CD4-positive, alpha-beta T cell treated with Interleukin-15 for 4 hours (primary cell): ENCODE measurements at regions not wholly inside any gene's neighbourhood (a gene's known extent, or its start where the extent isn't known, plus 50 kb on each side); places are given as distances from the start of the nearest gene placed in this dataset.

Source experiments
- DNase-seq: peaks from one replicate; pipeline ENCODE4 v3.0.0-alpha.2; 2020; ENCODE audit warnings: low spot score

DNA sequence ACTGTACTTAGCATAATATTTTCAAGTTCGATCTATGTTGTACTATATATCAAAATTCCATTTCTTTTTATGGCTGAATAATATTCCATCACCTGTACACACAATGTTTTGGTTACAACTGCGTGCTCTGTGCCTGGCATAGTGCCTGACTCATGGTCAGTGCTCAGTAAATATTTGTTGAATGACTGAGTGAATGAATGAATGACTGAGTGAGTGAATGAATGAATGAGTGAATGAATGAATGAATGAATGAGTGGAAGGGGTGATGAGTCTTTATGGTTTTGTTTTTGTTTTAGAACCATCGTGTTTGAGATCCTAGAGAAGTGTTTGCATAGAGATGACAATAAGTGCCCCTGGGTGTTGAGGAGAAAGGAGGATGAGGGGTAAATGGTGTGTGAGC is 155.3 kb downstream of the MRM1 start:
- DNase-seq, result no peak

DNA sequence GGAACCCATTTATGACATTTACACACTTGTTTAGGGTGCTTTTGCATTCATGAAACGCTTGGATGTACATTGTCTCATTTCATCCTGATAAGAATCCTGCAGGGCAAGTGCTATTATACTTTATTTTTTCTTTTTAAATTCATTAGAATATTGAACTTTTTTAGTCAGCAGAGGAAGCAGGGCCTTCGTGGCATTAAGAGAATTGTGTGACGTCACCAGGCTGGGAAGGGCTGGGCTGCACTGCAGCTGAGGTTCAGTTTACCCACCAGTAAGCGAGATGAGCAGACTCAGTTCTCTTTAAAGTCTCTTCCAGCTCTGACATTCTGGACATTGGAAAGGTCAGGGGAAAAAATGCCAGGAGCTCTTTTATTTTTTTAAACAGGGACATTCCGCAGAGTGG is 159.0 kb downstream of the MRM1 start:
- DNase-seq, result no peak

DNA sequence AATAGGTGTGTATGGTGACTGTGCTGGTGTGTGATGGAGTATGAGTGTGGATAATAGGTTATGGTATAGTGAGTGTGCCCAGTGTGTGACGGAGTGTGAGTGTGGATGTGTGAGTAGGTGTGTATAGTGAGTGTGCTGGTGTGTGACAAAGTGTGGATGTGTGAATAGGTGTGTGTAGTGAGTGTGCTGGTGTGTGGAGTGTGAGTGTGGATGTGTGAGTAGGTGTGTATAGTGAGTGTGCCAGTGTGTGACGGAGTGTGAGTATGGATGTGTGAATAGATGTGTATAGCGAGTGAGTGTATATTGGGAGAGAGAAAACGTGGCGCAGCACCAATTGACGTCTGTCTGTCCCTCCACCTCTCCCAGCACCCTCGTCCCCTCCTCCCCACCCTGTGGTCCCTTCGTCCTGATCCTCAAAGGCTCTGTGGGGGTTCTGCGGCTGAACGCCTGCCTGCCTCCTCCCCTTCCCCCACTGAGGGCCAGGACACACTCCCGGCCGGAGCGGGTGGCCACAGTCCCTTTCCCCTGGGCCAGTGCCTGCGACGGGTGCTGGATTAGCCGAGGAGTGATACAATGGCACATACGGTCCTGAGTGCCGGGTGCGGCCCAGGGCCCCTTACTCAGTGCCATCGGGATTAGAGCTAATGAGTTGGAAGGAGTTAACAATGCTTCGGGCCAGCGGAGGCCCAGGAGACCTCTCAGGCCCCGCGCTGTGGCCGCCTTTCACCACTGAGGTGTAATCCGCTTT is 160.0 kb downstream of the MRM1 start:
- no peak for DNase-seq

DNA sequence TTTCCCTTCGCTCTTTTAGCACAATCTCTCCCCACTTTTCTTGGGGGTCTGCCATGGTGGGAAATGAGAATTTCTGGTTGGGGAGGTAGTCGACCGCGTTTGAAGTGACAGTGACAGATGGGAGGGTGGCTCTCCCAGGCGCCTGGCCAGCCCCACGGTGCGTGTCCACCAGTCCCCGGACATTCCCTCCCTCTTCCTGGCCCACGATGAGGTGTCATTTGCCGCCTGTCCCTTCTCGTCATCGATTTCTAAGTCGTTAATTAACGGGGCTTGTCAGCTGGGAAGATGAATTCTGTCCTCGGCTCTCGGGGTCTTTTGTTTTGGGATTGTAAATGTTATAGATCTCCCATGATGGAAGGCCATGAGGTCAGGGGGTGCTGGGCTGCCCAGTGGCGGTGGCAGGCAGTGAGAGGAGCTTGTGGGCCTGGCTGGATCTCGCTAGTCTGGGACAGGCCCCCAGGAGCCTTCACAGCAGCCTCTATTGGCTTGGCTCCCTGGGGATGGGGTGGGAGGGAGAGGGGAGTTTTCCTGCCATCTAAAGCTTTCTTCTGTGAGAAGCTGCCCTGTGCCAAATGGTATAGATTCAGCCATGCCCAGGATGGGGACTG is 164.2 kb downstream of the MRM1 start:
- DNase-seq, result no peak

- DNase-seq, result no peak
Observed at GRCh38 chr17:36768394-36768793, 167.0 kb downstream of the MRM1 start.

- DNase-seq, result no peak
Observed at GRCh38 chr17:36773039-36773438, 164.2 kb upstream of the LHX1 start.

DNA sequence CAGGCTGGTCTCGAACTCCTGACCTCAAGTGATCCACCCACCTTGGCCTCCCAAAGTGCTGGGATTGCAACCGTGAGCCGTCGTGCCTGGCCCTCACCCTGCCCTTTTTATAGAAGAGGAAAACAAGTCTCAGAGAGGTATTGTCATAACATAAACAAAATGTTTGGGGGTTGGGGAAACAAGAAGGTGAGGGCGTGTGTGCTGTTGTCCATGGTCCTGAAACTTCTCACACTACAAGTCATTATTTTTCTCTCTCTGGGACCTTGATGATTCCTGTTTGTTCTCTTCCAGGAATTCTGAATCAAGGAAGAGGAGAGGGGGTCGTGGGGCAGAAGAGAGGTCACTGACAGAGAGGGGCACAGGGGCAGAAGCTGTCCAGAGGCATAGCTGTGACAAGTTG is 160.2 kb upstream of the LHX1 start:
- no peak for DNase-seq

DNA sequence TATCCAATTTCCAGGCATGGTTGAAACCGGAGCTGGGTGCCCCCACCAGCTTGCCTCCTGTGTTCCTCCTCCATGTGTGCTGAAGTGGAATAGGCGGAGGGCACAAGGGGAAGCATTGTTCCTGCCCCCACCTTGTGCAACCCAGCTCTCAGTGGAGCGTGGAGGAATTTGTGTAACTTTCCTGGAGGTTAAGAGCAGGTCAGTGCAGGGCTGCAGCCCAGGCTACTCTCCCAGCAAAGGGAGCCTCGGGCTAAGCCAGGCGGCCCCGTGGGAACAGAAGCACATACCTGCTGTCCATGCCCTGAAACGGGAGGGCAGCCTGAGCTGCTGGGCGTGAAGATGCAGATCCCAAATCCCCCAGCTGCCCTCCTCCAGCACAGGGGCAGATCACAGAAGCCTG is 158.8 kb upstream of the LHX1 start:
- DNase-seq, result no peak

- DNase-seq, result no peak
Observed at GRCh38 chr17:36779550-36779949, 157.7 kb upstream of the LHX1 start.

DNA sequence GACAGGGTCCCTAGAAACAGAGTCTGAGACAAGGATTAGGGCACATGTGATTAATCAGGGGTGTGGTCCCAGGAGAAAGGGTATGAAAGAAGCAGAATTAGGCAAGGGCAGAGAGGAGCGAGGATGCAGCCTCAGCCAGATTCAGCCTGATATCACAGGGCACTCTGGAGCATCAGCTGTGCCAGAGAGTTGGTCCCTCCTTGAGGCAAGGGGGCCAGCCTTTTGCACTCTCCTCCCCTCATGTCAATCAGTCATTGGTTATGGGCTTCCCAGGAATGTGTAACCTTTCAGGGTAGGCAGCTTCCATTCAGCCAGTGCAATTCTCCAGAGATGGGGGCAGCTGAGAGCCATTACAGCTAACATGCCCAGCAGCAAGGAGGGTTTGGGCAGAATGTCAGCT is 152.6 kb upstream of the LHX1 start:
- DNase-seq, result no peak

DNA sequence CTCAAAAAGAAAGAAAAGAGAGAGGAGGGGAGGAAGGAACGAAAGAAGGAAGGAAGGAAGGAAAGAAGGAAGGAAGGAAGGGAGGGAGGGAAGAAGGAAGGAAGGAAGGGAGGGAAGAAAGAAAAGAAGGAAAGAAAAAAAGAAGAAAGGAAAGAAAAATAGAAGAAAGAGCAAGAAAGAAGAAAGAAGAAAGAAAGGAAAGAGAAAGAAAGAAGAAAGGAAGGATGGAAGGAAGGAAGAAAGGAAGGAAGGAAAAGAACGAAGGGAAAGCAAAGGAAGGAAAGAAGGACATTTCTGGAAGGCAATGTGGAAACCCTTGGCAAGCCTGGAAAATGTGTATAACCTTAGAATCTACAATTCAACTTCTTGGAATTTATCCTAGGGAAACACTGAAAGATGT is 150.4 kb upstream of the LHX1 start:
- DNase-seq, result no peak

DNA sequence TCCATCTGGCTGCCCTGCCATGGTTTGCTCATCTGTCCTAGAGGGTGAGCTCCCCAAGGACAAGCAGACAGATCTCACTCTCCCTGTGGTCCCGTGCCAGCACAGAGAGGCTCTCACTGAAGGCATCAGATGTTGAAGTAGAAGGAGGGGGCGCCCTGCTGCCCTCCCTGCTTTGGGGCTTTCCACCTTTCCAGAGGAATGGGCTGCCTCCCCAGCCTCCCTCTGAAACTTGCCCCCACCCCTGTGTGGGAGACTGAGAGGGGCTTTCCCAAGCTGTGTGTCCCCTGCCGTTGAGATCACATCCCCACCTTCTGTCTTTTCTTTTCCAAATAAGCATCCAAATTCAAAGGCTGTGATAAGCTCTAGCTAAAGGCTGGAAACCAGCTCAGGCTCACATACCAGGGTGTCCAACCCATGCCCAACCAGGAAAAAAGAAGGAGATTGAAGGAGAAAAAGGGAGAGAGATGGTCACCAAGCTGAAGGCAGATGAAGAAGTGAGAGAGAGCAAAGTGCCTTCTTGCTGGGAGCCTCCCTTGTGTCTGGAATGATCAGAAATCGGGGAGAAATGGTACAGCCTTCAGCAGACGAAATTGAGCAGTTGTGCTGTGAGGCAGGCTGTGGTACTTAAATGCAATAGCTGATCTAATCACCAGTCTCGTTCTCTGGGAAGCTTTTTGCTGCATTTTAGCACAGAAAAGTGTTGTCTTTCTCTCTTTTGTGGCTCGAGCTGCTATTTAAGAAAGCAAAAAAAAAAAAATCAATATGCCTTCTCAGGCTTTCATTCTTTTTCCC is 145.9 kb upstream of the LHX1 start:
- no peak for DNase-seq

GRCh38 chr17:36791942-36792475 is 145.3 kb upstream of the LHX1 start:
- DNase-seq, result no peak

GRCh38 chr17:36792849-36793248 is 144.4 kb upstream of the LHX1 start:
- DNase-seq, result no peak

DNA sequence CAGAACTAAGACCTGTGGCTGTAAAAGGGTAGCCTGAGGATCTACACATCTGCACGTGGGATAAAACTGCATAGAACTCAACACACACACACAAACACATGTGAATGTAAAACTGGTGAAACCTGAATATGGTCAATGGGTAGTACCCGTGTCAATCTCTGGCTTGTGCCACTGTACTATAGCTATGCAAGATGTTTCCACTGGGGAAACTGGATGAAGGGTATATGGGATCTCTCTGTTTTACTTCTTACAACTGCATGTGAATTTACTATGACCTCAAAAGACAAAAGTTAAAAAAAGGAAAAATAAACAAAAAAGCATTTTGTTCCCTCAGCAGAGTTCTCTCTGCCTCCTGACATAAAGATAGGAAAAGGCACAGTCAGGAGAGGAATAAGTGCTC is 143.3 kb upstream of the LHX1 start:
- no peak for DNase-seq

GRCh38 chr17:36807496-36808179 is 129.6 kb upstream of the LHX1 start:
- DNase-seq, result no peak

GRCh38 chr17:36808180-36808661 is 129.1 kb upstream of the LHX1 start:
- no peak for DNase-seq

DNA sequence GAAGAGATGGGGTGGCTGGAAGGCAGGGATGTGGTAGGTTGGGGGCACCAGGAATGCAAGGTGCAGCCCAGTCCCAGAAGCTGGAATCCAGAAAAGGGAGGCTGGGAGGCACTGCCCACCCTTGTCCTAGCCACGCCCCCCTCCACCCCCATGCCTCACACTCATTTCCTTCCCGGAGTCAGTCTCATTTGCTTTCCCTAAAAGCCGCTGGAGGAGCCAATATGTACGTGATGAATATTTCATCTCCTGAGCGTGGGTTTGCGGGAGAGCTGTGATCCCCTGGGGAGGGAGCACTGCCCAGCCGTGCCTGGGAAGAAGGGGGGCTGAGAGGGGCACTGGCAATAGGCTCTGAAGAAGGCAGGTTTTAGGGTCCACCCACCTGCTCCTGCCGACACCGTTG is 124.5 kb upstream of the LHX1 start:
- no peak for DNase-seq

- DNase-seq, result no peak
Observed at GRCh38 chr17:36813357-36813756, 123.9 kb upstream of the LHX1 start.

- DNase-seq, result no peak
Observed at GRCh38 chr17:36813957-36814563, 123.2 kb upstream of the LHX1 start.

GRCh38 chr17:36814958-36815357 is 122.3 kb upstream of the LHX1 start:
- no peak for DNase-seq
